ENCODE measurements at regions not wholly inside any gene's neighbourhood (a gene's known extent, or its start where the extent isn't known, plus 50 kb on each side); places are given as distances from the start of the nearest gene placed in this dataset.
"Not testable (repeated sequence)": the region's sequence is repeated elsewhere in the genome, so short reads cannot be mapped to it uniquely, and the experiment has no call there.

DNA sequence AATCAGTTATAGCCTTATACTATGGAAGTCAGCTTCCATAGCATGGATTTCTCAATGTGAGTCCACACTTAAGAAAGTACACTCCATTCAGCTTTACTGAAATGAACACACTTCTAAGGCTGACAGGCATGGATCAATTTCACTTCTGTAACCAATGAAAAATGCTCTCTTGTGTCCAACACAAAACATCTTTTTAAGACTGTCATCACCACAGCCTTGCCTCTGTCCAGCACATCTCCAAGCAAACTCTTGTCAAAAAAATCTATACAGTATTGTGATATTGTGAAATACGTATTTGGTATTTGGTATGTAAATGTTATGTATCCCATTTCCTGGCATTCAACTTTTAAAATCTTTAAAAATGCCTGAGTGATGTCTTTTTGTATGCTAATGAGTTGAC is 208.7 kb downstream of the RAP2B start:
- DNase-seq: no peak

DNA sequence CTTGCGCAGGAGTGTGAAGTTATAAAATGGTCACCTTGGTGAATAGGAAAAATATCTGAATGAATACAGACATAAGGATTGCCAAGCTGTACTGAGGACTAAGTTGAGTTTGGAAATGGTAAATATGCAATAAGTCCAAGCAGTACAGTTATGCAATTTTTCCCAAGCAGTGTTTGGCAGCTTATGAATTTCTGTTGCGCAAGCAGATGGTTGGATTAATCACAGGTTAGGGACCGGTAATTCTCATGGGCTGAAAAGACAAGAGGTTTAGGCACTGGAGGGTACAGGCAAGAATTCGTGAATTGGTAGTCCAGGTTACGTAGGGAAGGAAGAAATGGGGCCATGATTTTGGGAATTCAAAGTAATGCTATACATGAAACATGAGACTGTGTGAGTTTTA is 210.3 kb downstream of the RAP2B start:
- DNase-seq: peak; percentile 4 to 52 (median 29)

DNA sequence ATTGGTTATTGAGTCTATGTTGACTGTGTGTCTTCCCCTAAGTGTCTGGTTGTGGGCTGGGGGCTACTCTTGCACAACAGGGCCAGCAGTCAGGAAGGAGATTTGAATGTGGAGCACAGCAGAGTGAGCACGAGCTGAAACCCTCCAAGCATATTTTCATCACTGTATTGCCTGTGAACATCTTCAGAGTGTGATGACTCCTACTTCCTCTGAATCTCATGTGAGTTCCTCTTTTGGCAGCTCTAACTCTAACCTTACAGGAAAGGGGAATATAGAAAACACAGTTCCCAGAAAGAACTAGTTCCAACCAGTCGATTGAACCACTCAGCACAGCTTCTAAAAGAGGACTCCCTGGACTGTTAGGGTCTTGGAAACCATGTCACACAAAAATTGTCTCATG is 211.6 kb downstream of the RAP2B start:
- peak; percentile 13 to 47 (median 24) for DNase-seq

DNA sequence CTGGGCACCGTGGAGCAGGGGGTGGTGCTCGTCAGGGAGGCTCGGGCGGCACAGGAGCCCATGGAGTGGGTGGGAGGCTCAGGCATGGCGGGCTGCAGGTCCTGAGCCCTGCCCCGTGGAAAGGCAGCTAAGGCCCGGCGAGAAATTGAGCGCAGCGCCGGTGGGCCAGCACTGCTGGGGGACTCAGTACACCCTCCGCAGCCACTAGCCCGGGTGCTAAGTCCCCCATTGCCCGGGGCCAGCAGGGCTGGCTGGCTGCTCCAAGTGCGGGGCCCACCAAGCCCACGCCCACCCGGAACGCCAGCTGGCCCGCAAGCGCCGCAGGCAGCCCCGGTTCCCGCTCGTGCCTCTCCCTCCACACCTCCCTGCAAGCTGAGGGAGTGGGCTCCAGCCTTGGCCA is 216.3 kb downstream of the RAP2B start:
- not testable (repeated sequence) for DNase-seq

DNA sequence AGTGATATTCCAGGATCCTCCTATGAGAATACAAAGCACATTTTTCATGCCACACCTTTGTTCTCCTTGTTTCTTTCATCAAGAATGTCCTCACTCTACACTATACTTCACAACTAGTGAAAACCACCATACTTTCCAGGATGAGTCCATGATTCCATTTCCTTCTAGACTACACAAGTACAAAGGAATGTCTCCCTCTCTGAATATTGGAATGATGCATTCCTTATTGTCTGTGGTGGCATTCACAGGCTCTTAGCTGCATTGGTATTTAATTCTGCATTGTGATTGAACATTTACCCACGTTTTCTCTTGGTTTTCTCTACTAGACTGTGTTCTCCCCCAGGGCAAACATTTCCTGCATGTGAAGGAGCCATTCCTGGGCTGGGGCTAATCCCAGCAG is 217.5 kb downstream of the RAP2B start:
- DNase-seq: peak in 1 of 3 donors; percentile 8

DNA sequence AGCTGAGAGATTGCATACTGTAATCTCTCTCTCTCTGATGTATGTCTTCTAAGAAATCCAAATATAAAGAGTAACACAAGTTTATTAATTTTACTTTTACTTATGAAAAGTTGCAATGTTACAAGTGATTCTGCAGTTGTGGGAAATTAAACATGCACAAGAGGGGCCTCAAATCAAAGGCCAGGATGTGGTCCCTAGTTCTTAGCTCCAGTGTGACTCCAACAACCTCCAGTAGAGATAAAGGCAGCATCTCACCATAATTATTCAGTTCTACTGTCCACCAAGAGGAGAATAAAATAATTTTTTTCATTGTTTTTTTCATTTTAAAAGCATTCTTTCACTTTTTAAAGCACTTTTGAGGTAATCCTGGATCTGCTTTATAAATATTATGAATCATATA is 223.3 kb downstream of the RAP2B start:
- no peak for DNase-seq

DNA sequence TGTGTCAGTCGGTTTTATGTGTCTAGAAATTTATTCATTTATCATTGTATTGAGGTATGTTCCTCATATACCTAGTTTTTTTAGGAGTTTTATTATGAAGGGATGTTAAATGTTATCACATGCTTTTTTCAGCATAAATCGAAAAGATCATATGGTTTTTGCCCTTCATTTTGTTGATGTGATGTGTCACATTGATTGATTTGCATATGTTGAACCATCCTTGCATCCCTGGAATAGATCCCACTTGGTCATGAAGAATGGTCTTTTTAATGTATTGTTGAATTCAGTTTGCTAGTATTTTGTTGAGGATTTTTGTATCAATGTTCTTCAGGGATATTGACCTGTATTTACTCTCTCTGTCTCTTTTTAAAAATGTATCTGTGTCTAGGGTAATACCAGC is 230.3 kb downstream of the RAP2B start:
- DNase-seq: no peak

DNA sequence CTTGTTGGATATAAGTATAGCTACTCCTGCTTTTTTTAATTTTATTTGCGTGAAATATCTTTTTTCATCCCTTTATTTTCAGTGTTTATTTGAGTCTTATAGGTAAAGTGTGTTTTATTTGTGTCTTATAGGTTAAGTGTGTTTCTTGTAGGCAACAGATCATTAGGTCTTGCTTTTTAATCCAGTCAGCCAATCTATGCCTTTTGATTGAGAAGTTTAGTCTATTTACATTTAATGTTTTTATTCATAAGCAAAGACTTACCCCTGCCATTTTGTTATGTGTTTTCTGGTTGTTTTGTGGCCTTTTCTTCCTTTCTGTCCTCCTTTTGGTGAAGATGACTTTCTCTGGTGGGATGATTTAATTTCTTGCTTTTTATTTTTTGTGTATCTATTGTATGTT is 232.0 kb downstream of the RAP2B start:
- DNase-seq: no peak

DNA sequence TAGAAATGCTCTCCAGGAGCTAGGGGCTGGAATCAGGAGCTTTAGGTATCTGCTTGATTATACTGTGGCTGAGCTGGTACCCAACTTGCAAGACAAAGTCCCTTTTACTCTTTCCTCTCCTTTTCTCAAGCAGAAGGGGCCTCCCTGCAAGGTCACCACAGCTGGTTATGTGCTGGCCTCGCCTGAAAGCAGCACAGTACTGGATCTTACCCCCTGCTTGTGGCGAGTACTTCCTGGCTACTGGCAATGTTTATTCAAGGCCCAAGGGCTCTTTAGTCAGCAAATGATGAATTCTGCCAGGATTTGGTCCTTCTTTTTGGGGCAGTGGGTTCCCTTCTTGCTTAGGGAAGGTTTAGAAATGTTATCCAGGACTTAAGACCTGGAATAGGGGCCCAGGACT is 234.6 kb downstream of the RAP2B start:
- no peak for DNase-seq

DNA sequence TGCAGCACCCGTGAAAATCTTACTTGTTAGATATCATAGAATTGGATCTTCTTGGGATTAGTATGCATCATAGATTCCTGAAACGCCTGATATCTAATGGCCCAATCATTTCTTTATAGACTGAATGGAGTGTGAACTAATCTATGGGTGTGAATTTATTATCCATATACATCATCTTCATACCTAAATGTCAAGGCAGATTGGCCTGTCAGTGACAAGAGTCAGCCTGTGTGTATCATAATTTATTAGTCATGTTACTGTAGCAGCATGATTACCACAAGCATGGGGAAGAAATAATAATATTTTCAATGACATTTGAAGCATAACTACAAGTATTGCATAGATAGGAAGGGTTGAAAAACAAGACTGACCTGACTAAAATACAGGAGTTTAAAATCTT is 235.8 kb downstream of the RAP2B start:
- no peak for DNase-seq

DNA sequence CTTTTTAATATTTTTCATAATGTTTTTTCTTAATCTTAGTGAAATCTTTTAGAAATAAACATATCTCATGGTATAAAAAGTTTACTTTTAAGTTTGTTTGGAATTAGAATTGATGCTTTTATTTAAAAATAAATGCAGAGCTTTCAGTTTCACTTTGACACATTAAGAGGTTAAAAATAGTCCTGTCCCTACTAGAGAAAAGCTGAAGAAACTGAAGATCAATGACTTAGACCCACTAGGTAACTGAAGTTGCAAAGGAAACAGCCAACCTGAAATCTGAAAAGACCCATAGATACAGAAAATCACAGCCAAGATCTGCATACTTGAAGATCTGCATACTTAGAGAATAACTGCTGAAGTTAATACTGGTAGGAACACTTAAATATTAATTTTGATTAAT is 237.6 kb downstream of the RAP2B start:
- DNase-seq: no peak

DNA sequence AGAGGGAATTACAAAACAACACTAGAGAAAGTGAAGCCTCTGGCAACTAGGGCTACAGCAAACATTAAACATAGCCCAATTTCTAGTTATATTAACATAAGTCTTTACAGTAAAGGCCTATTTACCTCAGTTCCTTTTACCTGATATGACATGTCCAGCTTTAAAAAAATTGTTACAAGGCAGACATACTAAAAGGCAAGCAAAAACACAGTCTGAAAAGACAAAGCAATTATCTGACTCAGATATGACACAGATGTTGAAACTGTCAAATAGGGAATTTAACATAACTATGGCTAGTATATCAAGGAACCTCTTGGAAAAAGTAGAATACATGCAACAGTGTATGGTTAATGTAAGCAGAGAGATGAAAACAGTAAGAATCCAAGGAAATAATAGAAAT is 238.6 kb downstream of the RAP2B start:
- DNase-seq: no peak

DNA sequence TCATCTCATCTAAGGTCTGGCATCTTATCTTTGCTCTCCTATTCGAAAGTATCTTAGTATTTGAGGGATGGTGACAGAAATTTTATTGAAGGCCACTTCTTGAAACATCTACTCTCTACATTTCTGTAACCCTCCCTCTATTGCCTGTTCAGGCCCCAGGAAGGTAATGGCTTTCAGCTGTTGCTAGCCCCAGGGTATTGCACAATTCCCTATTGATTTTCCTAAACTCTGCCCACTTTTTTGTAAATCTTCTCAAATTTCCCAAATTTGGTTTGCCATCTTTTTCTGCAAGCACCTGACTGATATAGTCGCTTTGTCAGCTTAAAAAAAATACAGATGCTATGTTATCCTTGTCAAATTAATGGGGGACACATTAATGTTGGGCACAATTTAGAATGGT is 242.1 kb downstream of the RAP2B start:
- no peak for DNase-seq

DNA sequence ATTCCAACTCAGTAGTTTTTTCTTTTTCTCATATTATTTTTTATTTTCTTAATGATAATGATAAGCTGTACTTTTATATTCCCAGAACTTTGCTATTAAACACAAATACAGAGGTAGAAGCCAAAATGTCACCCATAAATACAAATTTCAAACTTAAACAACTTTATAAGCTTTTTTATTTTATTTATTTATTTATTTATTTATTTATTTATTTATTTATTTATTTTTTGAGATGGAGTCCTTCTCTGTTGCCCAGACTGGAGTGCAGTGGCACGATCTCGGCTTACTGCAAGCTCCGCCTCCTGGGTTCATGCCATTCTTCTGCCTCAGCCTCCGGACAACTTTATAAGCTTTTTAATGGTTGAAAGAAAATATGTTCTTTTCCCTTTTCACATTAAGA is 243.3 kb downstream of the RAP2B start:
- not testable (repeated sequence) for DNase-seq

DNA sequence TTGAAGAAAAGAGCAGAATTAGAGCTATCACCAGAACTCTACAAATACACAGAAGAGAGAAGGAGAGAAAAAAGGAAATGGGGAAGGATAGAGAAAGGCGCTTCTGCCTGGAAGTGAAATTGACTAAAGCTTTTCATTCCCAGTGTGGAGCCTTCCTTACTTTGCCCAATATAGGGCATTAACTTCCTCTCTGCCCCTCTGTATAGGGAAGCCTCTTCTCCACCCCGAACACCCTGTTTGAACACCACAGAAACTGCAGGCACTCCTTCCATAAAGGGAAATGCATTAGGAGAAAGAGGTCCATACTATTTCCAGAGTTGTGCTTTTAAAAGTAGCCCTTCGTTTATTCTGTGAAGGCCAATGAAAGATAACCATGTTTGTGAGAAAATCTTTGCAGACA is 248.5 kb downstream of the RAP2B start:
- DNase-seq: no peak

DNA sequence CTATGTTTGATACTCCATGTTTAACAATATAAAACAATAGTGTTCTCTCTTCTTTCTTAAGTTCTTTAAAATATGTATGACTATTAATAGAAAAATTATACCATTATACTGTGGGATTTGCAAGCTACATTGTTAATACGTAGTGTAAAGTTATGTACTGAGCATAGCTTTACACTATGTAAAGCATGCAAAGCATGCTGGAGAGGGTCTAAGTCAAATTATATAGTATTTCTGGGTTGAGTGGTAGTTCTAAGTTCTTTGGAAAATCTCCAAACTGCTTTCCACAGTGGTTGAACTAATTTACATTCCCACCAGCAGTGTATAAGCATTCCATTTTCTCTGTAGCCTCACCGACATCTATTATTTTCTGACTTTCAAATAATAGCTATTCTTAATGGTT is 253.0 kb downstream of the RAP2B start:
- DNase-seq: peak in 1 of 3 donors; percentile 17

DNA sequence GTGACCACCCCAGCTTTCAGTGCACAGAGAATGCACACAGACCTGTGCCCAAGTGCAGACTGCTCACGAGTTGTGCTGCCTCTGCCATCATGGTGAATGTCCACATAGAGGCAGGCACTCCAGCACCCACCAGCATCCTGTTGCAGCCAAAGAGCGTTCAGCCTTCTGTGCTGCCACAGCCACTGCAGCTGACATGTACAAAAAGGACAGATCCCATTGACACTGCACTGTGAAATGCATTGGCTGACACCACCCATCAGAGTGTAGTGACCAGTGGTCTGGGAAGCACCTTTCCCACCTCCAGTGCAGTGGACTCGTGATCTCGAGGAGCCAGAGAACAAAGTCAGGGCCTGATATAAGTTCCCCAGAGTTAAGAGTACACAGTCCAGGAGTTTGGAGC is 260.3 kb downstream of the RAP2B start:
- DNase-seq: no peak

DNA sequence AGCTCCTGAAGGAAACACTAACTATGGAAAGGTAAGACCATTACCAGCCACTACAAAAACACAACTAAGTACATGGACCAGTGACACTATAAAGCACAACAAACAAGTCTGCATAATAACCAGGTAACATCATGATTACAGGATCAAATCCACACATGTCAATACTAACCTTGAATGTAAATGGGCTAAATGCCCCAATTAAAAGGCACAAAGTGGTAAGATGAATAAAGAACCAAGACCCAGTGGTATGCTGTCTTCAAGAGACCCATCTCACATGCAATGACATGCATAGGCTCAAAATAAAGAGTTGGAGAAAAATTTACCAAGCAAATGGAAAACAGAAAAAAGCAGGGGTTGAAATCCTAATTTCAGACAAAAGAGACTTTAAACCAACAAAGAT is 261.8 kb downstream of the RAP2B start:
- not testable (repeated sequence) for DNase-seq

DNA sequence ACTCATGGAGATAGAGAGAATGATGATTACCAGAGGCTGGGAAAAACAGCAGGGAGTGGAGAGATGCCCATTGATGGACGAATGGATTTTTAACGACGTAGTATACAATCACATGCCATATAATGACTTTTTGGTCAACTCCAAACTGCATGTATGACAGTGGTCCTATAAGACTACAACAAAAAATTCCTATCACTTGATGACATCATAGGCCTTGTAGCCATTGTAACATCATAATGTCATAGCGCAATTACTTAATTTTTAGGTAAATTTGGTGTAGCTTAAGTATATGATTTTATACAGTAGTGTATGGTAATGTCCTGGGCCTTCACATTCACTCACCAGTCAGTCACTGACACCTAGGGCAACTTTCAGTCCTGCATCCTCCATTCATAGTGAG is 264.3 kb downstream of the RAP2B start:
- no peak for DNase-seq

DNA sequence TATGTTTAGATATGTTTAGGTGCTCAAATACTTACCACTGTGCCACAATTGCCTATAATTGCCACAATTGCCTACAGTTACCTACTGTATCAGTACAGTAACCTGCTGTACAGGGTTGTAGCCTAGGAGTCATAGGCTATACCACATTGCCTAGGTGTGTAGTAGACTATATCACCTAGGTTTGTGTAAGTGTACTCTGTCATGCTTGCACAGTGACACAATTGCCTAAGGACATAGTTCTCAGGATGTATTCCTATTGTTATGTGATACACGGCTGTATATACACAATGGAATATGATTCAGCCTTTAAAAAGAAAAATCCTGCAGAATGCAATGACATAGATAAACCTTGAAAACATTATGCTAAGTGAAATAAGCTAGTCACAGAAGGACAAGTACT is 264.8 kb downstream of the RAP2B start:
- no peak for DNase-seq

DNA sequence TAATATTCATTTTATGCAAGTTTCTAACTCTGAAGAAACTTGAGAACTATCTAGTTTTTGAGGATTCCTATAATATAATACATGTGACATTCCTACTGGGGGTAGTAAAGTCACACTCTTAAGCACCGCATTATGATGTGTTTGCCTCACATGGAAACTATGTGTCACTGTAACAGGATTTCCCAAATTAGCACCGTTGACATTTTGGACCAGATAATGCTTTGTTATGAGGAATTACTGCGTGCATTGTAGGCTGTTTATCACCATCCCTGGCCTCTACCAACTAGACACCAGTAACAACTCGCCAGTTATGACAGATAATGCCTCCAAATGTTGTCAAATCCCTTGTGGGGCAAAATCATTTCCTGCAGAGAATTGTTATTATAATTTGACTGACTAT is 267.8 kb downstream of the RAP2B start:
- peak in 2 of 3 donors; percentile 17 to 23 for DNase-seq

DNA sequence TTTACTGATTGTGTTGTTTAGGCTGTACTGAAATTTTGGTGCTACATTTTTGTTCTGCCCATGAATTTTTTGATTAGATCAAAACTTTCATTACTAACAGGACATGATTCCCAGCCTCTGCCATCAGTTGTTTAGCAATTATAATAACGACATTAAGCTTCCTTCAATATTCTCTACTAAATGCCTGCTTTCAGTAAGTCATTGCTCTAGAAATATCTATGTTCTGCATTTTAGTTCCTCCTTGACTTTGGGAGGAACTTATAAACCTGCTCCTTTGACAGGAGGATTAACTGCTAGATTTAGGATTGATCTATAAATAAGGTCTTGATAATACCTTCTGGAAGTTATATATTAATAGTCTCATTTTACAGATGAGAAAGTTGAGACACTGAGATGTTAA is 269.1 kb downstream of the RAP2B start:
- no peak for DNase-seq

DNA sequence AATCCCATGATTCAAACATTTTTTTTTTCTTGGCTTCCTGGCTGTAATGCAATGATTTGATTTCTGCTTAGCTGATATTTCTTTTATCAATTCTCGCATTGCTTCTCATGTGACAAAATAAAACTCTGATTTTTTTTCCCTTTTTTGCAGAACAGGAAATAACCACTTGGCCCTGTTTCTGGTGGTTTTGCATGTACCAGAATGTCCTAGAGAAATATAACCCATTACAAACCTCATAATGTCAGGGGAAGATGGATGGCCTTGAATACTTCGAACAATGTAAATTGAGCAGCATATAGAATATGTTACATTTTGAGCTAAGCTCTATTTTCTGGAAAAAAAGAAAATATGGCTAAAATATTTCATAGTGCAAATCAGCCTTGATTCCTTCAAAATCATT is 275.6 kb downstream of the RAP2B start:
- DNase-seq: no peak

DNA sequence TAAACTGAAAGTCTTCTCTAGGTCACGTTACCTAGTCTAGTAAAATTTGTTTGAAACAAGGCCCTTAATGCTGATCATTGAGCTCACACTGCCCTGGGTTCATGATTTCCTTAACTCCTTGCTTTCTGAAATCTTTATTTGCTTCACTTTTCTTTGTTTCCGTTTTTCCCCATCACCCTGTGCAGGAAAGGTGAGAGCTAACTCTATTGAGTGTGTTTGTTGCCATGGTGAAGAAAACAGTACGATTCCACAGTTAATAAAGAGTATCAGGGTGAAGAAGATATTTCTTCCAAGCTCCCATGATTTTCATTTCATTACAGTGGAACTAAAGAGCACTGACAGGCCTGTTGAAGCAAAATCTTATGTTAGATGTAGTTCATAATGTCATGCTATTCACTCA is 276.2 kb downstream of the RAP2B start:
- DNase-seq: no peak

DNA sequence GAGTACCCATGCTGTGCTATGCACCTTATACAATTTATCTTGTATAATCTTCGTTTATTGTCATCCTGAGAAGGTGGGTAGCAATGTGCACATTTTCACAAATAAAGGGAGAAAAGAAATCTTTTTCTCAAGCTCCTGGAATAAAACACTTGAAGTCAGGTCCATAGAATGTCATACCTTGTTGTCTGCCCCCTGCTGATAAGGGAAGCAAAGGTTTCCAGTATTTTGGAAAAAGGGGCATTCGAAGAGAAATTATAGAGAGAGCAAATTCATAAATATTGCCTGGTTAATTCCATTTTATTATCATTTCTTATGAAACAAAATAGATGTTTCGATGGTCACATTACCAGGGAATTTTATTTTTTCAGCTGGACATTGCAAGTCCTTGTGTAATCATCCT is 277.8 kb downstream of the RAP2B start:
- DNase-seq: no peak
